Motor neuron (in vitro differentiated cells): ENCODE measurements at regions not wholly inside any gene's neighbourhood (a gene's known extent, or its start where the extent isn't known, plus 50 kb on each side); places are given as distances from the start of the nearest gene placed in this dataset.

Experiments used
- ATAC-seq, 8 experiments: fragments of 200-7000 bp; cut with Tn5 transposase; replicated peaks in 6 of 8; 2 replicates each; pipeline ENCODE4 v1.8.0; 2021; ENCODE audit warnings: mild to moderate bottlenecking in 8 of 8, moderate library complexity in 8 of 8
- H3K27ac ChIP-seq, 2 donors: fragments of 250-450 bp; sonication (Bioruptor Pico); 2 replicates each; pipeline ENCODE4 v1.9.0; 2021; ENCODE audit warnings: antibody characterized with exemption in 2 of 2, mild to moderate bottlenecking in 2 of 2, moderate library complexity in 1 of 2
- H3K4me1 ChIP-seq, 2 donors: fragments of 250-450 bp; sonication (Bioruptor Pico); replicated peaks in 1 of 2; 2 replicates each; pipeline ENCODE4 v1.6.1; 2021; ENCODE audit warnings: antibody characterized with exemption in 2 of 2, mild to moderate bottlenecking in 2 of 2, moderate library complexity in 1 of 2
- H3K4me3 ChIP-seq, 5 donors: fragments of 250-450 bp; sonication (Bioruptor Pico); 2 replicates each; pipeline ENCODE4 v1.9.0; 2021; ENCODE audit warnings: antibody characterized with exemption in 5 of 5, mild to moderate bottlenecking in 5 of 5, moderate library complexity in 4 of 5
- WGBS, 10 experiments: fragments of 450-650 bp; shearing (Covaris generic); methylation state at CpG; one replicate each; pipeline ENCODE4 v1.0.0; 2022; 5-methylcytosine and 5-hydroxymethylcytosine counted together
- in situ Hi-C, 9 experiments: fragments of 400-800 bp; cut with MboI; loops; one replicate each; pipeline ENCODE4 v1.15.0; 2021; ENCODE audit warnings: low sequenced_read_pairs in 9 of 9, low pct_unique_long_range_greater_than_20kb in 2 of 9; ENCODE audit not compliant: unreplicated experiment in 9 of 9

GRCh38 chr13:97654236-97654635, 220.3 kb downstream of the RAP2A start:
- no peak for ATAC-seq
- 20 to 91% (median 65%) methylated on average over 1 to 5 of the region's 5 CpGs; no CpG with 5 or more reads in 1 of the 10 experiments for WGBS, 10 experiments
- peaks cover 0 to 7% of the 10 kb centered on the region in 2 donors for H3K4me1 ChIP-seq
- H3K4me3 ChIP-seq = no peak overlapping the region
- in situ Hi-C loops = no loop called here
- no peak overlapping the region for H3K27ac ChIP-seq

- in situ Hi-C loops = no loop called here
- Histone ChIP-seq H3K4me3 (no peak overlapping the region), H3K27ac (no peak overlapping the region), H3K4me1 (peaks cover 0 to 5% of the 10 kb centered on the region in 2 donors)
- ATAC-seq = no peak
Observed at GRCh38 chr13:97658556-97658955, 224.6 kb downstream of the RAP2A start.

GRCh38 chr13:97659602-97660001, 225.6 kb downstream of the RAP2A start:
- H3K27ac ChIP-seq = no peak overlapping the region
- peaks cover 0 to 5% of the 10 kb centered on the region in 2 donors for H3K4me1 ChIP-seq
- no peak overlapping the region for H3K4me3 ChIP-seq
- in situ Hi-C loops = no loop called here
- WGBS, 10 experiments = 7 to 100% (median 46%) methylated on average over 1 to 4 of the region's 4 CpGs; no CpG with 5 or more reads in 3 of the 10 experiments
- ATAC-seq = peak in 4 of 8 experiments; percentile 40 to 94 (median 72)

GRCh38 chr13:97660594-97661260, 226.8 kb downstream of the RAP2A start:
- ATAC-seq = peak in 5 of 8 experiments; percentile 42 to 97 (median 96)
- Histone ChIP-seq H3K4me3 (no peak overlapping the region), H3K27ac (no peak overlapping the region), H3K4me1 (peaks cover 0 to 5% of the 10 kb centered on the region in 2 donors)
- 7 to 78% (median 64%) methylated on average over 2 to 9 of the region's 11 CpGs; no CpG with 5 or more reads in 2 of the 10 experiments for WGBS, 10 experiments
- in situ Hi-C loops = no loop called here

- WGBS, 10 experiments = 6 to 100% (median 66%) methylated on average over 1 to 5 of the region's 6 CpGs; no CpG with 5 or more reads in 1 of the 10 experiments
- Histone ChIP-seq H3K4me1 (no peaks in the 10 kb centered on the region), H3K4me3 (no peak overlapping the region), H3K27ac (no peak overlapping the region)
- in situ Hi-C loops = no loop called here
- no peak for ATAC-seq
Observed at GRCh38 chr13:97686594-97686993, 252.6 kb downstream of the RAP2A start.

- no peak overlapping the region for H3K27ac ChIP-seq
- in situ Hi-C loops = no loop called here
- WGBS, 10 experiments = 0 to 86% (median 15%) methylated on average over 1 to 2 of the region's 2 CpGs; no CpG with 5 or more reads in 4 of the 10 experiments
- no peak overlapping the region for H3K4me3 ChIP-seq
- H3K4me1 ChIP-seq = no peaks in the 10 kb centered on the region
- ATAC-seq = no peak
Observed at GRCh38 chr13:97692628-97693027, 258.7 kb downstream of the RAP2A start.

- H3K4me3 ChIP-seq = no peak overlapping the region
- H3K4me1 ChIP-seq = no peaks in the 10 kb centered on the region
- in situ Hi-C loops = no loop called here
- 28 to 85% (median 69%) methylated on average over 3 to 6 of the region's 6 CpGs; no CpG with 5 or more reads in 1 of the 10 experiments for WGBS, 10 experiments
- ATAC-seq = no peak
- no peak overlapping the region for H3K27ac ChIP-seq
Observed at GRCh38 chr13:97695684-97696083, 257.8 kb upstream of the IPO5 start.

- Histone ChIP-seq H3K4me3 (no peak overlapping the region), H3K27ac (no peak overlapping the region), H3K4me1 (no peaks in the 10 kb centered on the region)
- ATAC-seq = no peak
- in situ Hi-C loops = no loop called here
- WGBS, 10 experiments = 7 to 100% (median 57%) methylated on average over 1 to 2 of the region's 2 CpGs; no CpG with 5 or more reads in 2 of the 10 experiments
Observed at GRCh38 chr13:97696921-97697320, 256.6 kb upstream of the IPO5 start.

GRCh38 chr13:97700306-97700848, 253.1 kb upstream of the IPO5 start:
- WGBS, 10 experiments = 9 to 81% (median 63%) methylated on average over 2 to 6 of the region's 6 CpGs
- no peaks in the 10 kb centered on the region for H3K4me1 ChIP-seq
- no peak overlapping the region for H3K4me3 ChIP-seq
- ATAC-seq = no peak
- H3K27ac ChIP-seq = no peak overlapping the region
- in situ Hi-C loops = no loop called here

GRCh38 chr13:97702614-97703013, 250.9 kb upstream of the IPO5 start:
- Histone ChIP-seq H3K27ac (no peak overlapping the region), H3K4me3 (no peak overlapping the region), H3K4me1 (no peaks in the 10 kb centered on the region)
- ATAC-seq = no peak
- in situ Hi-C loops = no loop called here

GRCh38 chr13:97710797-97711196, 242.7 kb upstream of the IPO5 start:
- WGBS, 10 experiments = 0 to 100% (median 33%) methylated on average over 1 of the region's 1 CpG; no CpG with 5 or more reads in 3 of the 10 experiments
- Histone ChIP-seq H3K4me3 (no peak overlapping the region), H3K27ac (no peak overlapping the region), H3K4me1 (no peaks in the 10 kb centered on the region)
- no peak for ATAC-seq
- in situ Hi-C loops = no loop called here

- H3K27ac ChIP-seq = no peak overlapping the region
- no peak overlapping the region for H3K4me3 ChIP-seq
- in situ Hi-C loops = no loop called here
- 0 to 91% (median 57%) methylated on average over 1 of the region's 1 CpG; no CpG with 5 or more reads in 1 of the 10 experiments for WGBS, 10 experiments
- no peaks in the 10 kb centered on the region for H3K4me1 ChIP-seq
- no peak for ATAC-seq
Observed at GRCh38 chr13:97712770-97713169, 240.7 kb upstream of the IPO5 start.

- no peak for ATAC-seq
- H3K4me1 ChIP-seq = no peaks in the 10 kb centered on the region
- no peak overlapping the region for H3K27ac ChIP-seq
- no peak overlapping the region for H3K4me3 ChIP-seq
- in situ Hi-C loops = no loop called here
Observed at GRCh38 chr13:97715763-97716162, 237.7 kb upstream of the IPO5 start.

- WGBS, 10 experiments = 63 to 100% (median 86%) methylated on average over 1 to 2 of the region's 2 CpGs; no CpG with 5 or more reads in 5 of the 10 experiments
- Histone ChIP-seq H3K4me1 (no peaks in the 10 kb centered on the region), H3K4me3 (no peak overlapping the region), H3K27ac (no peak overlapping the region)
- no peak for ATAC-seq
- in situ Hi-C loops = no loop called here
Observed at GRCh38 chr13:97716746-97717145, 236.7 kb upstream of the IPO5 start.
